GM21423 (cell line): ENCODE measurements at regions not wholly inside any gene's neighbourhood (a gene's known extent, or its start where the extent isn't known, plus 50 kb on each side); places are given as distances from the start of the nearest gene placed in this dataset.
A peak's percentile ranks its signal among the peaks of the same experiment; 100 is the strongest.
"Not testable (repeated sequence)": the region's sequence is repeated elsewhere in the genome, so short reads cannot be mapped to it uniquely, and the experiment has no call there.

Experiments
- ATAC-seq: cut with Tn5 transposase; IDR thresholded peaks from one replicate; pipeline ENCODE4 v1.9.1; 2021; ENCODE audit warnings: mild to moderate bottlenecking, moderate library complexity; ENCODE audit not compliant: unreplicated experiment

- ATAC-seq = no peak
These were observed 139.7 kb upstream of the PCGF5 start for GRCh38 chr10:91080776-91081175.

GRCh38 chr10:91082447-91082846 is 138.0 kb upstream of the PCGF5 start:
- ATAC-seq = no peak

- no peak for ATAC-seq
These were observed 131.9 kb upstream of the PCGF5 start for GRCh38 chr10:91088300-91089140.

GRCh38 chr10:91090761-91091529 is 129.5 kb upstream of the PCGF5 start:
- ATAC-seq = no peak

- ATAC-seq = no peak
These were observed 128.7 kb upstream of the PCGF5 start for GRCh38 chr10:91091780-91092179.

GRCh38 chr10:91096274-91096673 is 124.2 kb upstream of the PCGF5 start:
- ATAC-seq = no peak

GRCh38 chr10:91097313-91097712 is 123.2 kb upstream of the PCGF5 start:
- ATAC-seq = no peak

- ATAC-seq = not testable (repeated sequence)
These were observed 122.4 kb upstream of the PCGF5 start for GRCh38 chr10:91098021-91098420.

GRCh38 chr10:91103384-91104192 is 116.9 kb upstream of the PCGF5 start:
- ATAC-seq = peak; percentile 75

- no peak for ATAC-seq
These were observed 116.0 kb upstream of the PCGF5 start for GRCh38 chr10:91104193-91105041.

GRCh38 chr10:91105269-91105668 is 115.2 kb upstream of the PCGF5 start:
- ATAC-seq = no peak

GRCh38 chr10:91108820-91109219 is 111.6 kb upstream of the PCGF5 start:
- no peak for ATAC-seq

- no peak for ATAC-seq
These were observed 109.4 kb upstream of the PCGF5 start for GRCh38 chr10:91111060-91111459.

- no peak for ATAC-seq
These were observed 104.7 kb upstream of the PCGF5 start for GRCh38 chr10:91115618-91116390.

GRCh38 chr10:91117505-91117904 is 103.0 kb upstream of the PCGF5 start:
- ATAC-seq = no peak

GRCh38 chr10:91120348-91120747 is 100.1 kb upstream of the PCGF5 start:
- no peak for ATAC-seq

- no peak for ATAC-seq
These were observed 97.2 kb upstream of the PCGF5 start for GRCh38 chr10:91123261-91123660.

GRCh38 chr10:91124016-91124415 is 96.4 kb upstream of the PCGF5 start:
- no peak for ATAC-seq

GRCh38 chr10:91126471-91126870 is 94.0 kb upstream of the PCGF5 start:
- no peak for ATAC-seq
